NCI-H2081 (cell line): ENCODE measurements at regions not wholly inside any gene's neighbourhood (a gene's known extent, or its start where the extent isn't known, plus 50 kb on each side); places are given as distances from the start of the nearest gene placed in this dataset.
A peak's percentile ranks its signal among the peaks of the same experiment; 100 is the strongest.

ENCODE experiments used
- DNase-seq, 2 experiments: peaks; one replicate each; lab custom pipeline; 2025; lab: John Stamatoyannopoulos, UW

- DNase-seq, result no peak
These were observed 225.9 kb downstream of the PTPRC start for GRCh38 chr1:198864695-198865094.

- no peak for DNase-seq
These were observed 226.5 kb downstream of the PTPRC start for GRCh38 chr1:198865319-198865718.

- no peak for DNase-seq
These were observed 228.3 kb downstream of the PTPRC start for GRCh38 chr1:198867182-198867581.

- DNase-seq, result no peak
These were observed 234.9 kb downstream of the PTPRC start for GRCh38 chr1:198873696-198874230.

GRCh38 chr1:198876371-198876871 lies 237.6 kb downstream of the PTPRC start:
- peak; percentile 45 to 77 for DNase-seq

- no peak for DNase-seq
These were observed 239.7 kb downstream of the PTPRC start for GRCh38 chr1:198878566-198878965.

GRCh38 chr1:198879711-198880306 lies 241.0 kb downstream of the PTPRC start:
- DNase-seq, result no peak

GRCh38 chr1:198880397-198880796 lies 241.6 kb downstream of the PTPRC start:
- DNase-seq, result no peak

- no peak for DNase-seq
These were observed 242.2 kb downstream of the PTPRC start for GRCh38 chr1:198880818-198881597.

- no peak for DNase-seq
These were observed 244.3 kb downstream of the PTPRC start for GRCh38 chr1:198883184-198883583.

- DNase-seq, result no peak
These were observed 249.0 kb downstream of the PTPRC start for GRCh38 chr1:198887866-198888265.

GRCh38 chr1:198888379-198888943 lies 249.6 kb downstream of the PTPRC start:
- no peak for DNase-seq

GRCh38 chr1:198889101-198889500 lies 250.3 kb downstream of the PTPRC start:
- no peak for DNase-seq

GRCh38 chr1:198889749-198890148 lies 250.9 kb downstream of the PTPRC start:
- no peak for DNase-seq

- peak; percentile 27 to 81 for DNase-seq
These were observed 251.5 kb downstream of the PTPRC start for GRCh38 chr1:198890214-198890930.

- peak; percentile 27 to 82 for DNase-seq
These were observed 253.2 kb downstream of the PTPRC start for GRCh38 chr1:198892065-198892464.

GRCh38 chr1:198893141-198893540 lies 254.3 kb downstream of the PTPRC start:
- no peak for DNase-seq

- DNase-seq, result no peak
These were observed 255.1 kb downstream of the PTPRC start for GRCh38 chr1:198893763-198894444.

- no peak for DNase-seq
These were observed 262.4 kb downstream of the PTPRC start for GRCh38 chr1:198901266-198901665.

GRCh38 chr1:198902655-198903054 lies 263.8 kb downstream of the PTPRC start:
- peak in 1 of 2 experiments; percentile 43 for DNase-seq

- peak; percentile 26 to 50 for DNase-seq
These were observed 264.4 kb downstream of the PTPRC start for GRCh38 chr1:198903203-198903602.

- no peak for DNase-seq
These were observed 264.8 kb downstream of the PTPRC start for GRCh38 chr1:198903621-198904020.
